Activated CD8-positive, alpha-beta T cell treated with anti-CD3 and anti-CD28 coated beads for 36 hours (primary cell): ENCODE measurements at regions not wholly inside any gene's neighbourhood (a gene's known extent, or its start where the extent isn't known, plus 50 kb on each side); places are given as distances from the start of the nearest gene placed in this dataset.

Experiments used
- ATAC-seq: fragments of 200-7000 bp; cut with Tn5 transposase; one replicate; pipeline ENCODE4 v1.10.0; 2021; ENCODE audit warnings: mild to moderate bottlenecking, moderate library complexity
- CTCF ChIA-PET: fragments of 350-600 bp; sonication (Branson Sonifier 250); formaldehyde crosslinking; loops from one replicate; lab custom pipeline; 2021; ENCODE audit warnings: antibody characterized with exemption; lab: Charles Lee
- POLR2A ChIA-PET: fragments of 350-600 bp; sonication (Branson Sonifier 250); formaldehyde crosslinking; loops from one replicate; lab custom pipeline; 2021; ENCODE audit warnings: antibody characterized with exemption; lab: Charles Lee
- DNase-seq: peaks from one replicate; pipeline ENCODE4 v3.0.0-alpha.2; 2020
- H3K27ac Mint-ChIP-seq: one replicate; pipeline ENCODE4 v1.8.0; 2021; ENCODE audit warnings: mild to moderate bottlenecking, mixed read lengths
- H3K27me3 Mint-ChIP-seq: one replicate; pipeline ENCODE4 v1.8.0; 2021; ENCODE audit warnings: mixed read lengths
- H3K36me3 Mint-ChIP-seq: one replicate; pipeline ENCODE4 v1.8.0; 2021; ENCODE audit warnings: low read depth, mixed read lengths
- H3K4me1 Mint-ChIP-seq: one replicate; pipeline ENCODE4 v1.8.0; 2021; ENCODE audit warnings: low read depth, mixed read lengths
- H3K4me3 Mint-ChIP-seq: one replicate; pipeline ENCODE4 v1.8.0; 2021; ENCODE audit warnings: mild to moderate bottlenecking, moderate library complexity, mixed read lengths
- H3K9me3 Mint-ChIP-seq: one replicate; pipeline ENCODE4 v1.8.0; 2021; ENCODE audit warnings: mixed read lengths
- intact Hi-C: fragments of 100-400 bp; cut with micrococcal nuclease; formaldehyde crosslinking; loops from one replicate; pipeline ENCODE4 v1.10.0; 2022
- TF ChIP-seq, protein P1 (sequence below): fragments of 200-600 bp; IDR thresholded peaks from one replicate; pipeline ENCODE4 v1.8.0; 2022; ENCODE audit warnings: antibody characterized with exemption, mild to moderate bottlenecking

DNA sequence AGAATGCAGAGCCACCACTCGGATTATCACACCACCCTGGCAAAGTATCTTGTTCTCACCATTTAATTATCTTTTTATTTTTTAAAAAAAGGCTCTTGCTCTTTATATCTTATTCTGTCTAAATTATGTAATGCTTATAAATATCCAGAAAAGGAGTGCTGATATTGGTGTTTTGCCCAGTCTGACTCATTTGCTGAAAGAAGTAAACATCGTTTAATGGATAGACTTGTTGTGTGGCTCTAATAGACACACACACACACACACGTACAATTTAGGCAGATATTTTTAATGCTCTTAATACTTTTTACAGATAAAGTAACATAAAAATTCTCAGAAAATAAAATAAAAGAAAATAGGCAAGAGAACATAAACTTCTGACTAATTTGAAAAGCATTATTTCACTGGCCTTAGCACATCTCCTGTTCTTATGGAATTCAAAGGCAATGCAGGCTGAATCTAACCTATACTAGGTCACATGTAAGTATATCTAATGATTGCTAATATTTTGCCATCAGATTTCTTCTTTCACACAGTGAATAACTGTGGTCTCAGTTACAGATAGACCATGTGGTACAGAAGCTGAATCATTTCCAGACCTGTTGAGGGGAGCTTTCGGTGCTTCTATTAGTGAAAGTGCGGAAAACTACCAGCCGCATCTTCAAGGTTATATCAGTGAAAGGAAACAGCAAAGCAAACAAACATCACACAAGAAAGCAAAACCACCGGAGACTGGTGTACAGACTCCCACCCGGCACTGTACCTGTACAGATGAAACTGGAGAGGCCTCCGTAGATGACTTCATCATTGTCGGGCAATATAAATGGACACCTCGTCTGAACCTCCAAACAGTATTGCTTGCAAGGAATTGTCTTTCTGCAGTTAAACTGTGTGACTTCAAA, 642.1 kb upstream of the ARGLU1 start:
- ChIA-PET CTCF (interaction anchor here (0.8 to 2.8 kb wide), 2 partner anchors 440 to 955 kb away, joined by 3 to 12 read pairs; no protein-coding TSS in a partner anchor), POLR2A (no interaction called here)
- Mint-ChIP-seq H3K9me3 (no peaks in the 10 kb centered on the region), H3K4me1 (no peaks in the 10 kb centered on the region), H3K27ac (no peak overlapping the region), H3K36me3 (no peaks in the 10 kb centered on the region), H3K27me3 (peaks cover 2% of the 10 kb centered on the region), H3K4me3 (no peak overlapping the region)
- TF ChIP-seq, protein P1, sequence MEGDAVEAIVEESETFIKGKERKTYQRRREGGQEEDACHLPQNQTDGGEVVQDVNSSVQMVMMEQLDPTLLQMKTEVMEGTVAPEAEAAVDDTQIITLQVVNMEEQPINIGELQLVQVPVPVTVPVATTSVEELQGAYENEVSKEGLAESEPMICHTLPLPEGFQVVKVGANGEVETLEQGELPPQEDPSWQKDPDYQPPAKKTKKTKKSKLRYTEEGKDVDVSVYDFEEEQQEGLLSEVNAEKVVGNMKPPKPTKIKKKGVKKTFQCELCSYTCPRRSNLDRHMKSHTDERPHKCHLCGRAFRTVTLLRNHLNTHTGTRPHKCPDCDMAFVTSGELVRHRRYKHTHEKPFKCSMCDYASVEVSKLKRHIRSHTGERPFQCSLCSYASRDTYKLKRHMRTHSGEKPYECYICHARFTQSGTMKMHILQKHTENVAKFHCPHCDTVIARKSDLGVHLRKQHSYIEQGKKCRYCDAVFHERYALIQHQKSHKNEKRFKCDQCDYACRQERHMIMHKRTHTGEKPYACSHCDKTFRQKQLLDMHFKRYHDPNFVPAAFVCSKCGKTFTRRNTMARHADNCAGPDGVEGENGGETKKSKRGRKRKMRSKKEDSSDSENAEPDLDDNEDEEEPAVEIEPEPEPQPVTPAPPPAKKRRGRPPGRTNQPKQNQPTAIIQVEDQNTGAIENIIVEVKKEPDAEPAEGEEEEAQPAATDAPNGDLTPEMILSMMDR, result no peak
- ATAC-seq (no peak), DNase-seq (no peak)
- intact Hi-C loops, result loop anchor here (5.0 kb wide), 2 partner anchors 437 to 932 kb away; no protein-coding TSS in a partner anchor

DNA sequence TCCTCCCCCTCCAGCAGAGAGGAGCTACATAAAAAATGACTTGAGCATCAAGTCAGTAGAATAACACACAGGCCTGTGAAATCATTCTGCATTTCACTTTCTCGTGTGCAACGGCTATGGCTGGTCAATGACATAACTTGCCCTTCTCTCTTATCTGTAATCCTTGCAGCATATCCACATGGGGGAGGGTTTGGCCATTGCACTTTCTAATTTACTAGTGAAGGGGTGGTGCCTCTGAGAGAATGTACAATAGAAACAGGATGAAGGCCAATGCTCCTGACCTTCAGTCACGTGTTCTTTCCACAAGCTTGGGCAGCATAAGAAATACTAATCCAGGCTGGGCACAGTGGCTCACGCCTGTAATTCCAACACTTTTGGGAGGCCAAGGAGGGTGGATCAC, 641.0 kb upstream of the ARGLU1 start:
- Mint-ChIP-seq H3K9me3 (no peaks in the 10 kb centered on the region), H3K27ac (no peak overlapping the region), H3K4me3 (no peak overlapping the region), H3K4me1 (no peaks in the 10 kb centered on the region), H3K27me3 (peaks cover 2% of the 10 kb centered on the region), H3K36me3 (no peaks in the 10 kb centered on the region)
- TF ChIP-seq, protein P1, result no peak
- intact Hi-C loops, result no loop called here
- no peak for ATAC-seq
- no peak for DNase-seq
- ChIA-PET POLR2A (interaction anchor here (0.7 kb wide), 1 partner anchor 39 kb away, joined by 3 read pairs; no protein-coding TSS in a partner anchor), CTCF (interaction anchor here (2.8 kb wide), 1 partner anchor 441 kb away, joined by 12 read pairs; no protein-coding TSS in a partner anchor)

DNA sequence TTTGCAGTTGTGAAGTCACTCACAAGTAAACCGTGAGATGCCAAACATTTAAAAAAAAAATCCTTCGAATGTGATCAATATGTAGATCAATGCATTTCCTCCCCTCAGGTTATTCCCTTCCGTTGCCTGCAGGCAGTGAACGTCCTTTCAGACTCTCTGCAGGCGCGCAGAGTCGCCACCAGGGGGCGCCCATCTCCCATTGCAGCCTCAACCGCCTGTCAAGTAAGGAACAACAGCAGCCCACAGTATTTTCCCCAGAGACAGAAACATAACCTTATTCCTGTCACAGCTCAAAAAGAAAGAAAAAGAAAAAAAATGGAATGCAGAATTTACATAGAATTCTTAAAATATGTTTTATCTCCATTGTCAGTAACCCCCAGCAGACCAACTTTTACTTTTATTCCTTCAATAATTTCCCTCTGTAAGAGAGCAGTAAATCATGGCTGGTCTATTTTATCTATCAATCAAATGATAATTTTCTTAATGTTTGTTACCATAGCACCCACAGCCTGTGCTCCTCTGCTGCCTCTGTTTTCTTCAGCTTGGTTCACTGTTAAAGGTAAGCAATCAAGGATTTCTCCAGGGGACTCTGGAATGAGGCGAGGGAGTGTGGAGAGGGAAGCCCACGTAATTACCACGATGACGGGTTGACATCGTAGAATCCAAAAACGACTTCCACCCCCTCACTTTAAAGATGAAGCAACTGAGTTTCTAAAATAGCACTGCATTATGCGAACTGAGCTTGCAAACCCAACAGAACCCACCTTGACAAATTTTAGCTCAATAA, 637.6 kb upstream of the ARGLU1 start:
- no peak overlapping the region for H3K4me3 Mint-ChIP-seq
- DNase-seq, result peak; percentile 65
- H3K4me1 Mint-ChIP-seq, result no peaks in the 10 kb centered on the region
- peaks cover 2% of the 10 kb centered on the region for H3K27me3 Mint-ChIP-seq
- no peaks in the 10 kb centered on the region for H3K36me3 Mint-ChIP-seq
- intact Hi-C loops, result loop anchor here (2.0 kb wide), 1 partner anchor 949 kb away; no protein-coding TSS in a partner anchor
- ATAC-seq, result peak; percentile 76
- ChIA-PET POLR2A (no interaction called here), CTCF (interaction anchor here (1.0 to 2.0 kb wide), 10 partner anchors 8 to 950 kb away, joined by 3 to 7 read pairs (median 4); no protein-coding TSS in a partner anchor)
- TF ChIP-seq, protein P1, result peak; percentile 98
- no peak overlapping the region for H3K27ac Mint-ChIP-seq
- H3K9me3 Mint-ChIP-seq, result no peaks in the 10 kb centered on the region

DNA sequence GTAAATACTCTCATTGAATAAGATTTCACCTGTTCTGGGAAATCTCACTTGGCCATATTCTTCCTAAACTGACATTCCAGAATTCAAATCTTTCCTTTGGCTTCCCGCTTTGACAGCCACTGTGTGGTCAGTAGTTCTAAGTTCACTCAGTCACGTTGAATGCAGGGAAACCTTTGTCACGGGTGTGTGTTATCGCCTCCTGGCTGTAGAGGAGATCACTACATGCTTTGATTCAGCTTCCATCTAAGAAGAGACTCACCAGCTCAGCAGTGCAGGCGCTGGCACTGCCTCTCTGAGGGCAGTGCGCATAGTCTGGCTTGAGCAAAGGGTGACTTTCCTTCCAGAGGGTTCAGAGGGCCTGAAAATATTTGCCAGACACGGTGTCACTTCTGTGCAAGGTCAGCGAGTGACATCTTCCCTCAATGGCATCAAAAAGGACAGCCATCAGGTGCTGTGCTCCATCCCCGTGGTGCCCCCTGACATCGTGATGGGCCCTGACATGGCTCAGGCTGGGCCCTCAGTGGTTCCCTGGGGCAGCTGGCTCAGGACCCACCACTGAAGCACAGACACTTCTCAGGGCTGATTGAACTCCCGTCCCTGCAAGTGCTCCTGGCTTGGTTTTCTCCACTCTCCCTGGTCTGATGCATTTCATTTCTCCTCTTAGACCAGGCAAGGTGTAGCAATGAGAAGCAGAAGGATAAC, 635.4 kb upstream of the ARGLU1 start:
- Mint-ChIP-seq H3K27ac (no peak overlapping the region), H3K4me3 (no peak overlapping the region), H3K27me3 (peaks cover 2% of the 10 kb centered on the region), H3K9me3 (no peaks in the 10 kb centered on the region), H3K4me1 (no peaks in the 10 kb centered on the region), H3K36me3 (no peaks in the 10 kb centered on the region)
- POLR2A ChIA-PET, result no interaction called here
- no peak for ATAC-seq
- intact Hi-C loops, result no loop called here
- TF ChIP-seq, protein P1, result no peak
- CTCF ChIA-PET, result interaction anchor here (1.0 to 1.7 kb wide), 6 partner anchors 8 to 952 kb away, joined by 3 to 6 read pairs (median 4); no protein-coding TSS in a partner anchor
- DNase-seq, result no peak
